Smooth muscle cell (in vitro differentiated cells): ENCODE measurements at regions not wholly inside any gene's neighbourhood (a gene's known extent, or its start where the extent isn't known, plus 50 kb on each side); places are given as distances from the start of the nearest gene placed in this dataset.

Experiments used
- DNase-seq: peaks from one replicate; lab custom pipeline; 2025; ENCODE audit not compliant: unreplicated experiment; lab: John Stamatoyannopoulos, UW
- H2AFZ ChIP-seq: fragments of 200-600 bp; sonication (generic); 2 replicates; pipeline ENCODE4 v1.6.0; 2016; ENCODE audit warnings: antibody characterized with exemption, low read depth, mild to moderate bottlenecking
- H3F3A ChIP-seq: fragments of 200-600 bp; sonication (generic); 2 replicates; pipeline ENCODE4 v1.6.0; 2017; ENCODE audit warnings: antibody characterized with exemption, low read depth
- H3K27ac ChIP-seq: fragments of 200-600 bp; sonication (generic); 2 replicates; pipeline ENCODE4 v1.5.1; 2016; ENCODE audit warnings: low read depth, mild to moderate bottlenecking
- H3K27me3 ChIP-seq: fragments of 200-600 bp; sonication (generic); 2 replicates; pipeline ENCODE4 v1.6.1; 2016; ENCODE audit warnings: low read depth, mild to moderate bottlenecking
- H3K36me3 ChIP-seq: fragments of 200-600 bp; sonication (generic); 2 replicates; pipeline ENCODE4 v1.5.1; 2016; ENCODE audit warnings: low read depth
- H3K4me1 ChIP-seq: fragments of 200-600 bp; sonication (generic); 2 replicates; pipeline ENCODE4 v1.5.1; 2016; ENCODE audit warnings: low read depth
- H3K4me2 ChIP-seq: fragments of 200-600 bp; sonication (generic); 2 replicates; pipeline ENCODE4 v1.6.0; 2016; ENCODE audit warnings: mild to moderate bottlenecking
- H3K4me3 ChIP-seq: fragments of 200-600 bp; sonication (generic); 2 replicates; pipeline ENCODE4 v1.5.1; 2016; ENCODE audit warnings: mild to moderate bottlenecking
- H3K79me2 ChIP-seq: fragments of 200-600 bp; sonication (generic); 2 replicates; pipeline ENCODE4 v1.6.0; 2016; ENCODE audit warnings: low read depth, mild to moderate bottlenecking
- H3K9ac ChIP-seq: fragments of 200-600 bp; sonication (generic); 2 replicates; pipeline ENCODE4 v1.6.0; 2016; ENCODE audit warnings: low read depth
- H3K9me3 ChIP-seq: fragments of 200-600 bp; sonication (generic); replicated peaks from 2 replicates; pipeline ENCODE4 v1.5.1; 2016; ENCODE audit warnings: low read depth
- H4K20me1 ChIP-seq: fragments of 200-600 bp; sonication (generic); 2 replicates; pipeline ENCODE4 v1.6.0; 2016; ENCODE audit warnings: low read depth
- WGBS: methylation state at CpG from one replicate; pipeline ENCODE4 v1.1.7; 2016; ENCODE audit warnings: low lambda C conversion rate; 5-methylcytosine and 5-hydroxymethylcytosine counted together
- TF ChIP-seq, protein P1 (sequence below): fragments of 200-600 bp; sonication (generic); IDR thresholded peaks from 2 replicates; pipeline ENCODE4 v1.5.1; 2017; ENCODE audit warnings: borderline replicate concordance, mild to moderate bottlenecking, antibody characterized with exemption; ENCODE audit not compliant: insufficient read depth, poor library complexity, severe bottlenecking

DNA sequence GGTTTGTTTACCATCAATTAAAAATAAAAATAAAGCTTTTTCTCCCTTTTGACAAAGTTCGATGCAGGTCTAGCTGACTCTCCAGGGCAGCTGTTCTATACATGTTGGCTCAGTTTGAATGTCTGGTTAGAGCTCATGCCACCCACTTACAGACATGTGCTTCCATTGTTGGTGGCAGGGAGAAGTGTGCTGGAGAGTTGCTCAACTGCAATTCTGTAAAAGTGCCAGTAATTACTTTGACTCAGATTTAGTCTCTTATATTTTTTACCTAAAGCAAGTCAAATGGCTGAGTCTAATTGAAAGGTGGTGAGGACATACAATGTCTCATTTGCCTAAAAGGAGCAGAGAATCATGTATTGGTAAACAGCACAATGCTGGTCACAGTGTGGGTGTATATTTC lies 609.1 kb upstream of the SYT4 start:
- Histone ChIP-seq H3K27ac (no peak overlapping the region), H3K9ac (no peak overlapping the region), H4K20me1 (no peaks in the 10 kb centered on the region), H3K27me3 (no peaks in the 10 kb centered on the region), H3K4me2 (no peak overlapping the region), H2AFZ (no peak overlapping the region), H3K9me3 (no peaks in the 10 kb centered on the region), H3K4me1 (no peaks in the 10 kb centered on the region), H3K79me2 (no peaks in the 10 kb centered on the region), H3F3A (no peaks in the 10 kb centered on the region), H3K4me3 (no peak overlapping the region), H3K36me3 (no peaks in the 10 kb centered on the region)
- TF ChIP-seq, protein P1, sequence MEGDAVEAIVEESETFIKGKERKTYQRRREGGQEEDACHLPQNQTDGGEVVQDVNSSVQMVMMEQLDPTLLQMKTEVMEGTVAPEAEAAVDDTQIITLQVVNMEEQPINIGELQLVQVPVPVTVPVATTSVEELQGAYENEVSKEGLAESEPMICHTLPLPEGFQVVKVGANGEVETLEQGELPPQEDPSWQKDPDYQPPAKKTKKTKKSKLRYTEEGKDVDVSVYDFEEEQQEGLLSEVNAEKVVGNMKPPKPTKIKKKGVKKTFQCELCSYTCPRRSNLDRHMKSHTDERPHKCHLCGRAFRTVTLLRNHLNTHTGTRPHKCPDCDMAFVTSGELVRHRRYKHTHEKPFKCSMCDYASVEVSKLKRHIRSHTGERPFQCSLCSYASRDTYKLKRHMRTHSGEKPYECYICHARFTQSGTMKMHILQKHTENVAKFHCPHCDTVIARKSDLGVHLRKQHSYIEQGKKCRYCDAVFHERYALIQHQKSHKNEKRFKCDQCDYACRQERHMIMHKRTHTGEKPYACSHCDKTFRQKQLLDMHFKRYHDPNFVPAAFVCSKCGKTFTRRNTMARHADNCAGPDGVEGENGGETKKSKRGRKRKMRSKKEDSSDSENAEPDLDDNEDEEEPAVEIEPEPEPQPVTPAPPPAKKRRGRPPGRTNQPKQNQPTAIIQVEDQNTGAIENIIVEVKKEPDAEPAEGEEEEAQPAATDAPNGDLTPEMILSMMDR: no peak
- WGBS: 83% methylated on average over 1 of the region's 1 CpG
- DNase-seq: no peak

DNA sequence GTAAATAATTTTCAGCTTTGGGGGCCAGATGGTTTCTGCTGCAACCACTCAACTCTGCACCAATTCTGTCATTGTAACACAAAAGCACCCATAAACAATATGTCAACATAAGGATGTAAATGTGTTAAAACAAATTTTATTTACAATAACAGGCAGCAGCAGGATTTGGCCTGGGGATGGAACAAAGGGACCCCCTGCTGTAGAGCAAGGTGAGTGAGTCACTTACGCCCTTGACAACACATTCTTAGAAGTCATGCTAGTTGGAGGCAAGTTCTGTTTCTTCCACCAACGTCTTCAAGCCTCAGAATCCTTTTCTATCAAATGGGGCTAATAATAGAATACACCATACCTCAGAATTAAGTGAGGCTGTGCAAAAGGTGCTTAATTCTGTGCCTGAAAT lies 610.2 kb upstream of the SYT4 start:
- no peaks in the 10 kb centered on the region for H3K79me2 ChIP-seq
- no peaks in the 10 kb centered on the region for H3K9me3 ChIP-seq
- no peak for DNase-seq
- H3F3A ChIP-seq: no peaks in the 10 kb centered on the region
- H3K27ac ChIP-seq: no peak overlapping the region
- H3K27me3 ChIP-seq: no peaks in the 10 kb centered on the region
- no peak overlapping the region for H3K4me3 ChIP-seq
- no peaks in the 10 kb centered on the region for H3K36me3 ChIP-seq
- no peak overlapping the region for H2AFZ ChIP-seq
- WGBS: 59% methylated on average over 2 of the region's 2 CpGs
- no peaks in the 10 kb centered on the region for H3K4me1 ChIP-seq
- H3K4me2 ChIP-seq: no peak overlapping the region
- no peaks in the 10 kb centered on the region for H4K20me1 ChIP-seq
- TF ChIP-seq, protein P1: no peak
- H3K9ac ChIP-seq: no peak overlapping the region

DNA sequence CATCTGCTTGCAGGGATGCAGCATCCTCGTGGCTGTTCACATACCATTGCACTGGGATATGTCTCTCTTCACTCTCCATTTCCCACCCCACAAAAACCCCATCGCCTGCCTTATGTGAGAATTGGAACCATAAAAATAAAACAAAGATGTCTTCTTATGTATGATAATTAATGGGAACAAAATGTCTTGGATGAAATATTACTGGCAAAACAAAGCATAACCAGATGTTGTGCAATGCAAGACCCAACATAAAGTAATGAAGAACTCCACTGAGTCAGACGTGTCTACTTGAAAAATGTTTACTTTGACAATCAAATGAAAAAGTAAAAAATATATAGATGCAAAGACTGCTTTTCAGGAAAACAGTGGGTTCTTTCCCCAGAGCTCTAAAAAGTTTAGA lies 611.3 kb upstream of the SYT4 start:
- Histone ChIP-seq H3K79me2 (no peaks in the 10 kb centered on the region), H3K36me3 (no peaks in the 10 kb centered on the region), H3K9ac (no peak overlapping the region), H2AFZ (no peak overlapping the region), H4K20me1 (no peaks in the 10 kb centered on the region), H3K27ac (no peak overlapping the region), H3K4me1 (no peaks in the 10 kb centered on the region), H3K27me3 (no peaks in the 10 kb centered on the region), H3K9me3 (no peaks in the 10 kb centered on the region), H3K4me3 (no peak overlapping the region), H3K4me2 (no peak overlapping the region), H3F3A (no peaks in the 10 kb centered on the region)
- TF ChIP-seq, protein P1: no peak
- 77% methylated on average over 3 of the region's 3 CpGs for WGBS
- DNase-seq: no peak

DNA sequence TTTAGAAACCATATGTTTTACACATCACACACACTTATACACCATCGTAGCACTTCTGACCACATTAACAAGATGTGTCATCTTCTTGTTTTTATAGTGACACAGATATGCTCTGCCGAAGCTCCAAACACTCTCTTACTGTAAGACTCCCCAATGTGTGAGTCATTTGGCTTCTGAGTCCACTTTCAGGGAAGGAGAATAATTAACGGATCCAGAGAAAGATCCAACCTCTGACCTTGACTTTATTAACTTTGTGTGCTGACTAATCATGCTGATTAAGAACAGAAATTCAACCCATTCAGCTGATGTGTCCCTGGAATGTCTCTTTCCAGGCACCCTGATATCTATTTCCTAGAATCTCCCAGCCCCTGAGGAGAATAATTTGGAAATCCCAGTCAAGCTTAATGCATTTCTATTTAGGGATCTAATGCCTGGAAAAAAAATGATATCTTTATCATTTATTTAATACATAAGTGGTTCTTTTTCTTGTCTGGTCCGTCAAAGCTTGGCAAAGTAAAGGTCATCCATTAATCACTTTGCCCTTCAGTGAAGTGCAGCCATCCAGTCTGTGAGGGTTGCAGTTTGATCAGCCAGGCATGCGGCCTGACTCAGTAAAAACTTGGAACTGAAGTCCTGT lies 615.8 kb upstream of the SYT4 start:
- H3K9ac ChIP-seq: no peak overlapping the region
- no peaks in the 10 kb centered on the region for H3K9me3 ChIP-seq
- DNase-seq: no peak
- no peaks in the 10 kb centered on the region for H3F3A ChIP-seq
- H3K27ac ChIP-seq: peak overlapping the region; percentile 59
- 20% methylated on average over 5 of the region's 5 CpGs for WGBS
- H4K20me1 ChIP-seq: no peaks in the 10 kb centered on the region
- no peak overlapping the region for H2AFZ ChIP-seq
- no peaks in the 10 kb centered on the region for H3K36me3 ChIP-seq
- H3K27me3 ChIP-seq: no peaks in the 10 kb centered on the region
- TF ChIP-seq, protein P1: no peak
- H3K79me2 ChIP-seq: no peaks in the 10 kb centered on the region
- H3K4me2 ChIP-seq: no peak overlapping the region
- no peak overlapping the region for H3K4me3 ChIP-seq
- H3K4me1 ChIP-seq: no peaks in the 10 kb centered on the region
